Trophoblast cell (in vitro differentiated cells and primary cell): ENCODE measurements at regions not wholly inside any gene's neighbourhood (a gene's known extent, or its start where the extent isn't known, plus 50 kb on each side); places are given as distances from the start of the nearest gene placed in this dataset.

ENCODE experiments used
- DNase-seq, 2 donors: peaks; one replicate each; pipeline ENCODE4 v3.0.0-alpha.2; 2016
- H2AFZ ChIP-seq: 2 replicates; pipeline ENCODE4 v1.6.1; 2013; ENCODE audit warnings: low read length, moderate library complexity, mild to moderate bottlenecking; ENCODE audit not compliant: insufficient read depth, poor library complexity
- H2AK5ac ChIP-seq: 2 replicates; pipeline ENCODE4 v1.6.1; 2013; ENCODE audit warnings: mild to moderate bottlenecking, low read length
- H2BK120ac ChIP-seq: 2 replicates; pipeline ENCODE4 v1.6.1; 2013; ENCODE audit warnings: low read length, mild to moderate bottlenecking, moderate library complexity; ENCODE audit not compliant: insufficient read depth, poor library complexity
- H2BK12ac ChIP-seq: 2 replicates; pipeline ENCODE4 v1.6.1; 2013; ENCODE audit warnings: mild to moderate bottlenecking, low read length, moderate library complexity
- H2BK5ac ChIP-seq: 2 replicates; pipeline ENCODE4 v1.6.1; 2013; ENCODE audit warnings: low read length, low read depth, moderate library complexity, mild to moderate bottlenecking; ENCODE audit not compliant: poor library complexity
- H3K14ac ChIP-seq: 2 replicates; pipeline ENCODE4 v1.6.1; 2013; ENCODE audit warnings: mild to moderate bottlenecking, low read length
- H3K18ac ChIP-seq: 2 replicates; pipeline ENCODE4 v1.6.1; 2013; ENCODE audit warnings: mild to moderate bottlenecking, low read length
- H3K23ac ChIP-seq: 2 replicates; pipeline ENCODE4 v1.6.1; 2013; ENCODE audit warnings: low read length
- H3K27ac ChIP-seq: 2 replicates; pipeline ENCODE4 v1.5.1; 2013; ENCODE audit warnings: low read depth, mild to moderate bottlenecking, inconsistent platforms, low read length, moderate library complexity
- H3K27me3 ChIP-seq: 2 replicates; pipeline ENCODE4 v1.6.1; 2013; ENCODE audit warnings: inconsistent platforms, mild to moderate bottlenecking, low read length, moderate library complexity; ENCODE audit not compliant: insufficient read depth
- H3K36me3 ChIP-seq, 2 experiments: 1 replicate in 1 of 2; 2 replicates in 1 of 2; pipeline ENCODE4 v1.6.1; 2013; ENCODE audit warnings: low read length in 2 of 2, mild to moderate bottlenecking in 2 of 2, moderate library complexity in 1 of 2; ENCODE audit not compliant: insufficient read depth in 2 of 2, control insufficient read depth in 1 of 2
- H3K4ac ChIP-seq: 2 replicates; pipeline ENCODE4 v1.6.1; 2013; ENCODE audit warnings: low read depth, mild to moderate bottlenecking, low read length, moderate library complexity
- H3K4me1 ChIP-seq, 2 experiments: 1 replicate in 1 of 2; 2 replicates in 1 of 2; pipeline ENCODE4 v1.6.1; 2013; ENCODE audit warnings: low read length in 2 of 2, mild to moderate bottlenecking in 2 of 2, moderate library complexity in 1 of 2; ENCODE audit not compliant: insufficient read depth in 2 of 2, control insufficient read depth in 1 of 2
- H3K4me2 ChIP-seq: 2 replicates; pipeline ENCODE4 v1.6.1; 2013; ENCODE audit warnings: inconsistent platforms, mild to moderate bottlenecking, low read length, moderate library complexity
- H3K4me3 ChIP-seq: 2 replicates; pipeline ENCODE4 v1.5.1; 2013; ENCODE audit warnings: mild to moderate bottlenecking, low read depth, low read length, inconsistent platforms
- H3K79me1 ChIP-seq: one replicate; pipeline ENCODE4 v1.6.1; 2013; ENCODE audit warnings: low read length
- H3K79me2 ChIP-seq: 2 replicates; pipeline ENCODE4 v1.6.1; 2013; ENCODE audit warnings: low read length, mild to moderate bottlenecking; ENCODE audit not compliant: control insufficient read depth, insufficient read depth, poor library complexity
- H3K9ac ChIP-seq: 2 replicates; pipeline ENCODE4 v1.6.1; 2013; ENCODE audit warnings: mild to moderate bottlenecking, low read length
- H3K9me3 ChIP-seq: 2 replicates; pipeline ENCODE4 v1.6.1; 2013; ENCODE audit warnings: low read depth, mild to moderate bottlenecking, control low read depth, inconsistent platforms, low read length; ENCODE audit not compliant: insufficient read depth
- H4K12ac ChIP-seq: 2 replicates; pipeline ENCODE4 v1.6.1; 2013; ENCODE audit warnings: low read depth, mild to moderate bottlenecking, low read length, moderate library complexity
- H4K8ac ChIP-seq: 2 replicates; pipeline ENCODE4 v1.6.1; 2013; ENCODE audit warnings: low read depth, mild to moderate bottlenecking, low read length, moderate library complexity
- H4K91ac ChIP-seq: one replicate; pipeline ENCODE4 v1.6.1; 2013; ENCODE audit warnings: low read depth, mild to moderate bottlenecking, low read length, moderate library complexity
- WGBS: extraction: QIAGEN DNeasy Blood & Tissue Kit; methylation state at CpG from one replicate; pipeline ENCODE4 v1.1.7; 2013; ENCODE audit warnings: missing lambda C conversion rate; ENCODE audit not compliant: insufficient read length, insufficient coverage; ENCODE audit errors: extremely low coverage; 5-methylcytosine and 5-hydroxymethylcytosine counted together

- Histone ChIP-seq H3K36me3 (no peaks in the 10 kb centered on the region), H3K27me3 (no peaks in the 10 kb centered on the region), H3K79me1 (no peaks in the 10 kb centered on the region), H4K91ac (no peak overlapping the region), H3K4me3 (no peak overlapping the region), H3K4ac (no peak overlapping the region), H3K23ac (no peak overlapping the region), H3K79me2 (no peaks in the 10 kb centered on the region), H3K9ac (no peak overlapping the region), H4K12ac (no peak overlapping the region), H2BK12ac (no peak overlapping the region), H3K27ac (no peak overlapping the region), H3K4me2 (no peak overlapping the region), H4K8ac (no peak overlapping the region), H3K4me1 (no peaks in the 10 kb centered on the region), H2BK5ac (no peak overlapping the region), H3K9me3 (no peaks in the 10 kb centered on the region), H2AFZ (no peak overlapping the region), H2AK5ac (no peak overlapping the region), H2BK120ac (no peak overlapping the region), H3K14ac (no peak overlapping the region), H3K18ac (no peak overlapping the region)
- no CpG with 5 or more reads among the region's 3 CpGs for WGBS
- DNase-seq: no peak
These were observed 104.0 kb downstream of the EDN1 start for GRCh38 chr6:12394170-12394569.

GRCh38 chr6:12395898-12396297 is 105.7 kb downstream of the EDN1 start:
- no peak overlapping the region for H4K12ac ChIP-seq
- no peak overlapping the region for H2BK12ac ChIP-seq
- no peak overlapping the region for H3K23ac ChIP-seq
- H3K18ac ChIP-seq: no peak overlapping the region
- H3K36me3 ChIP-seq: no peaks in the 10 kb centered on the region
- no peak overlapping the region for H4K91ac ChIP-seq
- no peak overlapping the region for H3K9ac ChIP-seq
- no CpG with 5 or more reads among the region's 3 CpGs for WGBS
- no peak overlapping the region for H3K27ac ChIP-seq
- no peak for DNase-seq
- no peak overlapping the region for H4K8ac ChIP-seq
- H3K14ac ChIP-seq: no peak overlapping the region
- no peaks in the 10 kb centered on the region for H3K79me2 ChIP-seq
- no peak overlapping the region for H3K4ac ChIP-seq
- H2AFZ ChIP-seq: no peak overlapping the region
- H3K9me3 ChIP-seq: no peaks in the 10 kb centered on the region
- H2BK5ac ChIP-seq: no peak overlapping the region
- H2AK5ac ChIP-seq: no peak overlapping the region
- no peaks in the 10 kb centered on the region for H3K4me1 ChIP-seq
- H3K4me3 ChIP-seq: no peak overlapping the region
- no peaks in the 10 kb centered on the region for H3K27me3 ChIP-seq
- H3K4me2 ChIP-seq: no peak overlapping the region
- H2BK120ac ChIP-seq: no peak overlapping the region
- no peaks in the 10 kb centered on the region for H3K79me1 ChIP-seq

GRCh38 chr6:12401200-12401599 is 111.0 kb downstream of the EDN1 start:
- H3K4me1 ChIP-seq: peaks cover 4 to 5% of the 10 kb centered on the region in 2 experiments
- no peak overlapping the region for H3K18ac ChIP-seq

GRCh38 chr6:12403201-12403826 is 113.2 kb downstream of the EDN1 start:
- Histone ChIP-seq H3K14ac (no peak overlapping the region), H2BK5ac (no peak overlapping the region), H2AFZ (no peak overlapping the region), H3K79me1 (no peaks in the 10 kb centered on the region), H2AK5ac (no peak overlapping the region), H3K9me3 (no peaks in the 10 kb centered on the region), H4K91ac (no peak overlapping the region), H3K9ac (no peak overlapping the region), H3K36me3 (no peaks in the 10 kb centered on the region), H2BK12ac (no peak overlapping the region), H3K27me3 (no peaks in the 10 kb centered on the region), H4K8ac (no peak overlapping the region), H4K12ac (no peak overlapping the region), H3K4me3 (no peak overlapping the region), H3K4me1 (peaks cover 4 to 5% of the 10 kb centered on the region in 2 experiments), H3K4me2 (no peak overlapping the region), H3K18ac (no peak overlapping the region), H2BK120ac (no peak overlapping the region), H3K4ac (no peak overlapping the region), H3K79me2 (no peaks in the 10 kb centered on the region), H3K27ac (no peak overlapping the region), H3K23ac (no peak overlapping the region)
- WGBS: no CpG with 5 or more reads among the region's 2 CpGs
- peak in 1 of 2 donors; percentile 24 for DNase-seq

More at GRCh38 chr6:12401200-12401599, 111.0 kb downstream of the EDN1 start:
- Histone ChIP-seq H3K9me3 (no peaks in the 10 kb centered on the region), H2AFZ (no peak overlapping the region), H3K27ac (no peak overlapping the region), H3K4ac (no peak overlapping the region), H3K9ac (no peak overlapping the region), H3K4me2 (no peak overlapping the region), H3K14ac (no peak overlapping the region), H3K27me3 (no peaks in the 10 kb centered on the region), H3K23ac (no peak overlapping the region), H2BK120ac (no peak overlapping the region), H4K91ac (no peak overlapping the region), H2BK5ac (no peak overlapping the region), H3K79me1 (no peaks in the 10 kb centered on the region), H3K36me3 (no peaks in the 10 kb centered on the region), H3K4me3 (no peak overlapping the region), H2AK5ac (no peak overlapping the region), H4K8ac (no peak overlapping the region), H3K79me2 (no peaks in the 10 kb centered on the region), H4K12ac (no peak overlapping the region), H2BK12ac (no peak overlapping the region)
- WGBS: no CpG with 5 or more reads among the region's 3 CpGs
- DNase-seq: no peak
